Activated T-helper 2 cell treated with anti-CD3 and anti-CD28 coated beads, Interferon-gamma antibody, Interleukin-2, Interleukin-4, amounts not matched to agents 10 μg/mL and 5 μg/mL and 100 μg/mL, durations not matched to agents 14 hours and 24 hours and 36 hours (primary cell): ENCODE measurements at regions not wholly inside any gene's neighbourhood (a gene's known extent, or its start where the extent isn't known, plus 50 kb on each side); places are given as distances from the start of the nearest gene placed in this dataset.
"Not testable (repeated sequence)": the region's sequence is repeated elsewhere in the genome, so short reads cannot be mapped to it uniquely, and the experiment has no call there.

Experiments used
- DNase-seq: peaks from one replicate; pipeline ENCODE4 v3.0.0; 2021; ENCODE audit warnings: low spot score
- H3K27ac Mint-ChIP-seq: one replicate; pipeline ENCODE4 v1.8.0; 2021; ENCODE audit warnings: mixed read lengths
- H3K27me3 Mint-ChIP-seq: one replicate; pipeline ENCODE4 v1.8.0; 2021; ENCODE audit warnings: low read depth, mixed read lengths
- H3K36me3 Mint-ChIP-seq: one replicate; pipeline ENCODE4 v1.8.0; 2021; ENCODE audit warnings: low read depth, mixed read lengths
- H3K4me1 Mint-ChIP-seq: one replicate; pipeline ENCODE4 v1.8.0; 2021; ENCODE audit warnings: low read depth, mixed read lengths
- H3K4me3 Mint-ChIP-seq: one replicate; pipeline ENCODE4 v1.8.0; 2021; ENCODE audit warnings: low read depth, mild to moderate bottlenecking, moderate library complexity, mixed read lengths
- H3K9me3 Mint-ChIP-seq: one replicate; pipeline ENCODE4 v1.8.0; 2021; ENCODE audit warnings: mixed read lengths
- intact Hi-C: fragments of 100-400 bp; cut with micrococcal nuclease; formaldehyde crosslinking; loops from one replicate; pipeline ENCODE4 v1.15.1; 2023

- DNase-seq: no peak
- Mint-ChIP-seq H3K4me3 (no peak overlapping the region), H3K9me3 (no peaks in the 10 kb centered on the region), H3K4me1 (no peaks in the 10 kb centered on the region), H3K27me3 (peaks cover 37% of the 10 kb centered on the region), H3K27ac (no peak overlapping the region), H3K36me3 (no peaks in the 10 kb centered on the region)
- intact Hi-C loops: no loop called here
Measured at GRCh38 chr22:22118987-22119386, 125.6 kb upstream of the VPREB1 start.

DNA sequence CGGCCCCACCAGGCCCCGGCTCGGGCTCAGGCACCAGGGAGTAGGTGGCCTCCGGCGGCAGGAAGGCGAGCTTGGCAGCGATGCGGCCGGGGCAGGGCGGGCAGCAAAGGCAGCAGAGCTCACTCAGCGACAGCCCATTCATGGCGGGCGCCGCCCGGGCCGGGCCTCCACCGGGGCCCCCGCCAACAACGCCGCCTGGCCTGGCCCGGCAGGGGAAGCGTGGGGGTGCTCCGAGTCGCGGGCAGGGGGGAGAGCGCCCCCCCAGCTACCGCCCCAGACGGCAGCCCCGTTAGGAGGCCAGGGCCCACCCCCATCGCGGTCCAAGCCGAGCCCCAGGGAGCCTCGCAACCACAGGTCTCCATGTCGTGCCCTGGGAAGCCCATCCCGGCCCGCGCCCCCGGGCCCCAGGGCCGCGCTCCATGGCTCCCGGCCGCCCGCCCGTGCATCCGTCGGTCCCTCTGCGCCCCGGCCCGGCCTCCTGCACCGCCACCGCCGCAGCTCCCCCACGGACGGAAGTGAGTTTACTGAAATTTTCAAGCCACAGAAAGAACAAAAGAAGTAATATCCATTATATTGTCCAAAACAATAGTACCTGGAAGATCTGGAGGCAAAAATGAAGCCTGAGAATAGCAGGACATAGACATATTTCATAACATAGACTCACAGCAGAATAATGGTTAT, 126.6 kb upstream of the VPREB1 start:
- H3K27me3 Mint-ChIP-seq: peaks cover 32% of the 10 kb centered on the region
- H3K4me3 Mint-ChIP-seq, H3K36me3 Mint-ChIP-seq, H3K9me3 Mint-ChIP-seq, H3K4me1 Mint-ChIP-seq, intact Hi-C loops, H3K27ac Mint-ChIP-seq, DNase-seq: not testable (repeated sequence)

DNA sequence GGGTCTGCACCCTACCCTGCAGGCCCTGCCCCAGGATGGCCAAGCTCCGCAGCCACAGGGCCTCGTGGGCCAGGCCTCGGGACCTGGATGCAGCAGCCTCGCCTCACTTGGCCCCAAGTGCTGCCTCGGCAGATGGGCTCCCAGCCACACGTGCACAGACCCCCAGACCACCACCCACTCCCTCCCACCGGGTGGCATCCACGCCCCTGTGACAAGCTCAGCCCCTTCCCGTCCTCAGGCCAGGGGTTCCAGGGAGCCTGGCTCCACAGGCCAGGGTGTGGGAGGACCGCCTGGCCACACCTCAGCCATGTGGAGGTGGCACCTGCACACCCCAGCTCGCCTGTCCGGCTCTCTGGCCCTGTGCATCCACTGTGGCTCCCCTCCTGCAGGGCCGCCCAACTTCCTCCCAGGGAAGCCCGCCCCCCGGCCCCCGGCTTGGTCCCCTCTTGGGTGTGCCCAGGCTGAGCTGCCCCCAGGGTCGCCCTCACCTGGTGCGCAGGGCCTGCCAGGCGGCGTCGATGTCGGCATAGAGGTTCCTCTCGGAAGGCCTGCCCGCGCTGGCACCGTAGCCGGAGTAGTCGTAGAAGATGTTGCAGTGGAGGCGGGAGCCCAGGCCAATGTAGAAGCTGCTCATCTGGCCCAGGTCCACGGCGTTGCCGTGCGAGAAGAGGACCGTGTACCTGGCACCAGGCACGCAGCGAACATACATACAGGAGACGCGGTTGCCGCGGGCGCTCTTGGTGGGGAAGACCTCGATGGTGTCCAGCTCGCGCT, 127.4 kb upstream of the VPREB1 start:
- H3K27ac Mint-ChIP-seq, H3K4me3 Mint-ChIP-seq, H3K9me3 Mint-ChIP-seq, H3K4me1 Mint-ChIP-seq, H3K36me3 Mint-ChIP-seq, DNase-seq, intact Hi-C loops: not testable (repeated sequence)
- H3K27me3 Mint-ChIP-seq: peaks cover 28% of the 10 kb centered on the region

GRCh38 chr22:22113701-22114100, 130.9 kb upstream of the VPREB1 start:
- Mint-ChIP-seq H3K4me3 (no peak overlapping the region), H3K36me3 (no peaks in the 10 kb centered on the region), H3K9me3 (no peaks in the 10 kb centered on the region), H3K4me1 (peaks cover 17% of the 10 kb centered on the region), H3K27me3 (peaks cover 11% of the 10 kb centered on the region), H3K27ac (no peak overlapping the region)
- DNase-seq: no peak
- intact Hi-C loops: no loop called here

- intact Hi-C loops: no loop called here
- DNase-seq: no peak
- Mint-ChIP-seq H3K9me3 (no peaks in the 10 kb centered on the region), H3K4me1 (peaks cover 17% of the 10 kb centered on the region), H3K27ac (no peak overlapping the region), H3K4me3 (no peak overlapping the region), H3K36me3 (no peaks in the 10 kb centered on the region), H3K27me3 (peaks cover 8% of the 10 kb centered on the region)
Measured at GRCh38 chr22:22112533-22113294, 130.1 kb upstream of the TOP3B start.

- Mint-ChIP-seq H3K27me3 (peaks cover 10% of the 10 kb centered on the region), H3K4me3 (no peak overlapping the region), H3K27ac (no peak overlapping the region), H3K9me3 (no peaks in the 10 kb centered on the region), H3K4me1 (peaks cover 17% of the 10 kb centered on the region), H3K36me3 (no peaks in the 10 kb centered on the region)
- DNase-seq: no peak
- intact Hi-C loops: no loop called here
Measured at GRCh38 chr22:22111983-22112382, 129.4 kb upstream of the TOP3B start.

DNA sequence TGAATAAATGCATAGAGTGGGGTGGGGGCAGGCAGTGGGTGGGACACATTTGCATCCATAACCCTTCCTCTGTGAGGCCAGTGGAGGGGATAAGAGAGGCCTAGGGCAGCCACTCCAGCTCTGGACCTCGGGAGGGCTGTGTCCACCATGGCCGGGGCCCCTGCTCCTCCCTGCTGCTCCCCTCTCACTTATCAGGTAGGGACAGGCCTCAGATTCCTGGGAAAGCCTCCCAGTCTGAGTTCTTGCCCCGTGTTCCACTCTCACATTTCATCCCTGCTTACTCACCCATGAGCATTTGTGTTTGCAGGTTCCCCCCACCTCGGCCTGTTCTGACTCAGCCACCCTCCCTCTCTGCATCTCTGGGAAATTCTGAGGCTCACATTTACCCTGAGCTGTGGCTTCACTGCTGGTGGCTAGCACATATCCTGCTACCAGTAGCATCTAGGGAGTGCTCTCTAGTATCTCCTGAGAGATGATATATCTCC, 128.7 kb upstream of the TOP3B start:
- Mint-ChIP-seq H3K4me3 (no peak overlapping the region), H3K27ac (peak overlapping the region; percentile 67), H3K4me1 (peaks cover 17% of the 10 kb centered on the region), H3K27me3 (peaks cover 10% of the 10 kb centered on the region), H3K9me3 (no peaks in the 10 kb centered on the region), H3K36me3 (no peaks in the 10 kb centered on the region)
- intact Hi-C loops: no loop called here
- peak; percentile 23 for DNase-seq

GRCh38 chr22:22110548-22111266, 128.1 kb upstream of the TOP3B start:
- peak overlapping the region; percentile 67 for H3K27ac Mint-ChIP-seq

GRCh38 chr22:22109693-22110466, 127.3 kb upstream of the TOP3B start:
- no peak for DNase-seq
- no peaks in the 10 kb centered on the region for H3K9me3 Mint-ChIP-seq
- no peak overlapping the region for H3K27ac Mint-ChIP-seq
- H3K27me3 Mint-ChIP-seq: peaks cover 15% of the 10 kb centered on the region
- no peaks in the 10 kb centered on the region for H3K36me3 Mint-ChIP-seq
- H3K4me1 Mint-ChIP-seq: peaks cover 17% of the 10 kb centered on the region
- intact Hi-C loops: no loop called here
- no peak overlapping the region for H3K4me3 Mint-ChIP-seq

More at GRCh38 chr22:22110548-22111266, 128.1 kb upstream of the TOP3B start:
- no peaks in the 10 kb centered on the region for H3K36me3 Mint-ChIP-seq
- peak; percentile 46 for DNase-seq
- peaks cover 10% of the 10 kb centered on the region for H3K27me3 Mint-ChIP-seq
- no peaks in the 10 kb centered on the region for H3K9me3 Mint-ChIP-seq
- no peak overlapping the region for H3K4me3 Mint-ChIP-seq
- intact Hi-C loops: no loop called here
- peaks cover 17% of the 10 kb centered on the region for H3K4me1 Mint-ChIP-seq

- Mint-ChIP-seq H3K4me3 (no peak overlapping the region), H3K4me1 (peaks cover 13% of the 10 kb centered on the region), H3K27ac (no peak overlapping the region), H3K36me3 (no peaks in the 10 kb centered on the region), H3K9me3 (no peaks in the 10 kb centered on the region), H3K27me3 (peaks cover 18% of the 10 kb centered on the region)
- intact Hi-C loops: no loop called here
- DNase-seq: no peak
Measured at GRCh38 chr22:22106855-22107254, 124.3 kb upstream of the TOP3B start.

GRCh38 chr22:22105364-22105763, 122.8 kb upstream of the TOP3B start:
- intact Hi-C loops: no loop called here
- no peak overlapping the region for H3K27ac Mint-ChIP-seq
- no peak for DNase-seq
- H3K27me3 Mint-ChIP-seq: peaks cover 21% of the 10 kb centered on the region
- H3K36me3 Mint-ChIP-seq: no peaks in the 10 kb centered on the region
- H3K4me1 Mint-ChIP-seq: no peaks in the 10 kb centered on the region
- H3K4me3 Mint-ChIP-seq: no peak overlapping the region
- H3K9me3 Mint-ChIP-seq: no peaks in the 10 kb centered on the region
